PC-3 (cell line): ENCODE measurements at regions not wholly inside any gene's neighbourhood (a gene's known extent, or its start where the extent isn't known, plus 50 kb on each side); places are given as distances from the start of the nearest gene placed in this dataset.

Source experiments
- ATAC-seq: fragments of 200-7000 bp; cut with Tn5 transposase; 2 replicates; pipeline ENCODE4 v1.9.1; 2020; ENCODE audit warnings: mild to moderate bottlenecking, moderate library complexity
- BruUV-seq: library from RNA; stranded (reverse); fragments of 400-500 nt; replicated peaks from 2 replicates; lab custom pipeline; 2021; lab: Mats Ljungman, UMichigan
- CTCF ChIA-PET: fragments of 300-600 bp; sonication (Branson Sonifier 250); formaldehyde crosslinking; loops from one replicate; lab custom pipeline; 2022; ENCODE audit warnings: antibody characterized with exemption; lab: Charles Lee
- POLR2A ChIA-PET: fragments of 300-600 bp; sonication (Branson Sonifier 250); formaldehyde crosslinking; loops from one replicate; lab custom pipeline; 2022; ENCODE audit warnings: antibody characterized with exemption; ENCODE audit not compliant: unreplicated experiment; lab: Charles Lee
- DNase-seq: peaks from one replicate; pipeline ENCODE4 v3.0.0-alpha.2; 2015
- H2AFZ ChIP-seq: fragments of 300-600 bp; sonication (generic); 2 replicates; pipeline ENCODE4 v1.6.0; 2016; ENCODE audit warnings: antibody characterized with exemption, low read length
- H3F3A ChIP-seq: fragments of 300-600 bp; sonication (generic); one replicate; pipeline ENCODE4 v1.6.0; 2017; ENCODE audit warnings: antibody characterized with exemption, low read length, control low read depth, mild to moderate bottlenecking; ENCODE audit not compliant: unreplicated experiment
- H3K27ac ChIP-seq: fragments of 300-600 bp; sonication (generic); 2 replicates; pipeline ENCODE4 v1.5.1; 2016; ENCODE audit warnings: mild to moderate bottlenecking, low read length
- H3K27me3 ChIP-seq: fragments of 300-600 bp; sonication (generic); 2 replicates; pipeline ENCODE4 v1.6.1; 2016; ENCODE audit warnings: low read length, mixed read lengths
- H3K36me3 ChIP-seq: fragments of 300-600 bp; sonication (generic); 2 replicates; pipeline ENCODE4 v1.6.1; 2016; ENCODE audit warnings: low read depth, mixed run types, low read length, mixed read lengths
- H3K4me1 ChIP-seq: fragments of 300-600 bp; sonication (generic); 2 replicates; pipeline ENCODE4 v1.5.1; 2016; ENCODE audit warnings: low read length; ENCODE audit not compliant: insufficient read depth
- H3K4me2 ChIP-seq: fragments of 300-600 bp; sonication (generic); 2 replicates; pipeline ENCODE4 v1.6.0; 2016; ENCODE audit warnings: low read length
- H3K4me3 ChIP-seq: fragments of 300-600 bp; sonication (generic); 2 replicates; pipeline ENCODE4 v1.5.1; 2016; ENCODE audit warnings: mild to moderate bottlenecking, low read length, mixed read lengths
- H3K79me2 ChIP-seq: fragments of 300-600 bp; sonication (generic); 2 replicates; pipeline ENCODE4 v1.6.1; 2017; ENCODE audit warnings: low read length, mixed read lengths
- H3K9ac ChIP-seq: fragments of 300-600 bp; sonication (generic); 2 replicates; pipeline ENCODE4 v1.6.0; 2016; ENCODE audit warnings: mild to moderate bottlenecking, low read length
- H3K9me2 ChIP-seq: fragments of 300-600 bp; sonication (generic); replicated peaks from 2 replicates; pipeline ENCODE4 v1.6.1; 2016; ENCODE audit warnings: mixed run types, low read length, mixed read lengths
- H3K9me3 ChIP-seq: fragments of 300-600 bp; sonication (generic); 2 replicates; pipeline ENCODE4 v1.6.1; 2016; ENCODE audit warnings: low read length, mixed read lengths
- H4K20me1 ChIP-seq: fragments of 300-600 bp; sonication (generic); 2 replicates; pipeline ENCODE4 v1.6.1; 2016; ENCODE audit warnings: low read length, mixed read lengths
- CTCF ChIP-seq: fragments of 300-600 bp; sonication (generic); conservative IDR thresholded peaks from 2 replicates; pipeline ENCODE4 v1.5.1; 2017; ENCODE audit warnings: antibody characterized with exemption, low read depth, mild to moderate bottlenecking, low read length
- EZH2 ChIP-seq: fragments of 300-600 bp; sonication (generic); IDR thresholded peaks from one replicate; pipeline ENCODE4 v1.6.1; 2017; ENCODE audit warnings: antibody characterized with exemption, mild to moderate bottlenecking, low read length; ENCODE audit not compliant: unreplicated experiment
- EZH2phosphoT487 ChIP-seq: fragments of 300-600 bp; sonication (generic); IDR thresholded peaks from 2 replicates; pipeline ENCODE4 v1.6.1; 2018; ENCODE audit warnings: mild to moderate bottlenecking, antibody characterized with exemption, low read length, borderline replicate concordance
- intact Hi-C: fragments of 100-400 bp; cut with micrococcal nuclease; formaldehyde crosslinking; loops from 2 replicates; pipeline ENCODE4 v1.9.0; 2023

- no peaks in the 10 kb centered on the region for H3K9me3 ChIP-seq
- ChIA-PET POLR2A (no interaction called here), CTCF (interaction anchor here (0.6 kb wide), 1 partner anchor 45 kb away, joined by 3 read pairs; no protein-coding TSS in a partner anchor)
- no peaks in the 10 kb centered on the region for H3K9me2 ChIP-seq
- H3K36me3 ChIP-seq = no peaks in the 10 kb centered on the region
- no peak for TF ChIP-seq EZH2phosphoT487
- no peak for TF ChIP-seq CTCF
- no peak for TF ChIP-seq EZH2
- BruUV-seq = no TSS peak
- ATAC-seq (peak; percentile 39), DNase-seq (peak; percentile 74)
- no peaks in the 10 kb centered on the region for H3K27me3 ChIP-seq
- H3K79me2 ChIP-seq = peaks cover 2% of the 10 kb centered on the region
- peaks cover 55% of the 10 kb centered on the region for H3K4me1 ChIP-seq
- peak overlapping the region; percentile 39 for H3K9ac ChIP-seq
- peak overlapping the region; percentile 19; the same call in 1 of the 2 replicates for H3K4me2 ChIP-seq
- H2AFZ ChIP-seq = no peak overlapping the region
- peak overlapping the region; percentile 98 for H3K27ac ChIP-seq
- no peak overlapping the region for H3K4me3 ChIP-seq
- H4K20me1 ChIP-seq = no peaks in the 10 kb centered on the region
- intact Hi-C loops = no loop called here
- no peaks in the 10 kb centered on the region for H3F3A ChIP-seq
Measured at GRCh38 chr2:43068631-43069517, 157.5 kb downstream of the ZFP36L2 start.

- TF ChIP-seq CTCF (no peak), EZH2 (no peak)
- Histone ChIP-seq H3K27me3 (no peaks in the 10 kb centered on the region), H3K9me3 (no peaks in the 10 kb centered on the region), H2AFZ (no peak overlapping the region), H3K9me2 (no peaks in the 10 kb centered on the region), H3K27ac (peak overlapping the region; percentile 98; the same call in 1 of the 2 replicates), H3K79me2 (no peaks in the 10 kb centered on the region), H3K4me2 (no peak overlapping the region), H3K4me1 (peaks cover 47% of the 10 kb centered on the region), H3K4me3 (no peak overlapping the region), H3K36me3 (no peaks in the 10 kb centered on the region), H3K9ac (no peak overlapping the region), H3F3A (no peaks in the 10 kb centered on the region), H4K20me1 (no peaks in the 10 kb centered on the region)
- DNase-seq (no peak), ATAC-seq (no peak)
- no TSS peak for BruUV-seq
- POLR2A ChIA-PET = no interaction called here
- intact Hi-C loops = no loop called here
- CTCF ChIA-PET = no interaction called here
Measured at GRCh38 chr2:43068041-43068533, 158.3 kb downstream of the ZFP36L2 start.
